ENCODE measurements at regions not wholly inside any gene's neighbourhood (a gene's known extent, or its start where the extent isn't known, plus 50 kb on each side); places are given as distances from the start of the nearest gene placed in this dataset.
"Not testable (repeated sequence)": the region's sequence is repeated elsewhere in the genome, so short reads cannot be mapped to it uniquely, and the experiment has no call there.

- TF ChIP-seq CTCF (IDR thresholded peaks at IDR 0.05; ENCODE audit: insufficient read depth, low read depth, low read length); EZH2 (IDR thresholded peaks at IDR 0.05; ENCODE audit: insufficient read depth, low read length): not testable (repeated sequence)
Measured at GRCh38 chr7:51389952-51390351, 73.3 kb upstream of the COBL start.

All from astrocyte (in vitro differentiated cells and primary cell).